K562 (cell line): ENCODE measurements at regions not wholly inside any gene's neighbourhood (a gene's known extent, or its start where the extent isn't known, plus 50 kb on each side); places are given as distances from the start of the nearest gene placed in this dataset.

Experiments used
- BCOR ChIP-seq: fragments of 450-650 bp; IDR thresholded peaks from 2 replicates; pipeline ENCODE4 v1.6.1; 2016
- CCAR2 ChIP-seq: fragments of 200-400 bp; formaldehyde crosslinking; IDR thresholded peaks from 2 replicates; pipeline ENCODE4 v1.6.1; 2017; ENCODE audit warnings: mild to moderate bottlenecking, low read depth, low read length
- CHCHD3 ChIP-seq: fragments of 250-450 bp; sonication (Bioruptor Pico); IDR thresholded peaks from 2 replicates; pipeline ENCODE4 v2.1.2; 2022; ENCODE audit warnings: mild to moderate bottlenecking
- ELF4 ChIP-seq: fragments of 450-650 bp; formaldehyde crosslinking; IDR thresholded peaks from 2 replicates; pipeline ENCODE4 v1.4.0; 2022; ENCODE audit warnings: missing genetic modification characterization
- ETS1 ChIP-seq: conservative IDR thresholded peaks from 2 replicates; pipeline ENCODE4 v1.6.1; 2011; ENCODE audit warnings: low read depth, mild to moderate bottlenecking, low read length; ENCODE audit not compliant: control insufficient read depth
- JUND ChIP-seq, 2 experiments: IDR thresholded peaks; 2 replicates in 1 of 2; 3 replicates in 1 of 2; pipeline ENCODE4 v1.6.1; 2011; ENCODE audit warnings: borderline replicate concordance in 2 of 2, low read depth in 2 of 2, low read length in 2 of 2, improper control_type of control experiment in 1 of 2, missing biosample characterization in 1 of 2, missing genetic modification characterization in 1 of 2, missing genetic modification reagents in 1 of 2
- MGA ChIP-seq: fragments of 450-650 bp; IDR thresholded peaks from 2 replicates; pipeline ENCODE4 v1.6.1; 2016; ENCODE audit warnings: mild to moderate bottlenecking, moderate library complexity
- MTA3 ChIP-seq: fragments of 450-650 bp; formaldehyde crosslinking; IDR thresholded peaks from 2 replicates; pipeline ENCODE4 v1.6.1; 2017; ENCODE audit warnings: mild to moderate bottlenecking, borderline replicate concordance
- RB1 ChIP-seq: fragments of 450-650 bp; IDR thresholded peaks from 2 replicates; pipeline ENCODE4 v1.6.1; 2017; ENCODE audit warnings: low read depth, mild to moderate bottlenecking
- SIX5 ChIP-seq, 2 experiments: IDR thresholded peaks; 2 replicates each; pipeline ENCODE4 v1.6.1; 2011; ENCODE audit warnings: low read length in 2 of 2, borderline replicate concordance in 1 of 2, low read depth in 1 of 2, mild to moderate bottlenecking in 1 of 2, moderate library complexity in 1 of 2; ENCODE audit not compliant: insufficient read depth in 1 of 2
- THAP12 ChIP-seq: fragments of 250-450 bp; sonication (Bioruptor Pico); IDR thresholded peaks from 2 replicates; pipeline ENCODE4 v1.9.0; 2021; ENCODE audit warnings: mild to moderate bottlenecking, inconsistent platforms
- ZNF699 ChIP-seq: fragments of 250-450 bp; sonication (Bioruptor Pico); IDR thresholded peaks from 2 replicates; pipeline ENCODE4 v1.8.0; 2021; ENCODE audit warnings: mild to moderate bottlenecking, moderate library complexity; ENCODE audit not compliant: insufficient replicate concordance
- ZNF75A ChIP-seq: fragments of 450-650 bp; formaldehyde crosslinking; IDR thresholded peaks from 2 replicates; pipeline ENCODE4 v1.4.0; 2020; ENCODE audit warnings: mild to moderate bottlenecking
- ZNF77 ChIP-seq: fragments of 250-450 bp; sonication (Bioruptor Pico); IDR thresholded peaks from 2 replicates; pipeline ENCODE4 v1.5.0; 2020

GRCh38 chr12:116346741-116347140 is 69.2 kb upstream of the MED13L start (continued):
- no peak for TF ChIP-seq MGA
- no peak for TF ChIP-seq ETS1
- TF ChIP-seq MTA3: no peak
- peak; percentile 88 for TF ChIP-seq JUND (IDR thresholded peaks at IDR 0.05; ENCODE audit: borderline replicate concordance, low read depth, low read length)
- peak; percentile 72; the same call in 2 of the 3 replicates for TF ChIP-seq JUND (tag; IDR thresholded peaks at IDR 0.05; ENCODE audit: borderline replicate concordance, low read depth, low read length)
- no peak for TF ChIP-seq RB1
- no peak for TF ChIP-seq ZNF699 (CRISPR knock-in tag)
- no peak for TF ChIP-seq ZNF75A
- TF ChIP-seq CCAR2: no peak
- TF ChIP-seq THAP12: no peak
- TF ChIP-seq BCOR: no peak
- TF ChIP-seq ZNF77 (CRISPR knock-in tag): no peak
- no peak for TF ChIP-seq ELF4
- no peak for TF ChIP-seq SIX5 (IDR thresholded peaks at IDR 0.05; ENCODE audit: borderline replicate concordance in 1 of 2, insufficient read depth in 1 of 2, low read depth in 1 of 2, low read length in 2 of 2)
- no peak for TF ChIP-seq CHCHD3
